Transverse colon (tissue), 4 donors: ENCODE measurements at regions not wholly inside any gene's neighbourhood (a gene's known extent, or its start where the extent isn't known, plus 50 kb on each side); places are given as distances from the start of the nearest gene placed in this dataset.

Experiments
- CTCF ChIP-seq, 5 experiments: fragments of 200-600 bp in 3 of 5; fragments of 450-650 bp in 2 of 5; sonication (generic) in 3 of 5; IDR thresholded peaks; 1 replicate in 2 of 5; 2 replicates in 3 of 5; pipeline ENCODE4 v1.5.1; 2016 to 2017; ENCODE audit warnings: antibody characterized with exemption in 5 of 5, inconsistent platforms in 3 of 5, mild to moderate bottlenecking in 2 of 5, moderate library complexity in 1 of 5
- POLR2A ChIP-seq: fragments of 450-650 bp; IDR thresholded peaks from one replicate; pipeline ENCODE4 v1.6.1; 2016; ENCODE audit warnings: antibody characterized with exemption, mild to moderate bottlenecking, moderate library complexity
- POLR2AphosphoS5 ChIP-seq, 3 donors: sonication (generic); formaldehyde crosslinking; IDR thresholded peaks; one replicate each; pipeline ENCODE4 v1.6.1; 2016; ENCODE audit warnings: antibody characterized with exemption in 3 of 3

GRCh38 chr14:53772936-53773335 is 183.7 kb downstream of the BMP4 start:
- TF ChIP-seq CTCF (IDR thresholded peaks at IDR 0.05) (no peak), POLR2A (no peak), POLR2AphosphoS5 (IDR thresholded peaks at IDR 0.05) (no peak)
